ENCODE measurements at regions not wholly inside any gene's neighbourhood (a gene's known extent, or its start where the extent isn't known, plus 50 kb on each side); places are given as distances from the start of the nearest gene placed in this dataset.

DNA sequence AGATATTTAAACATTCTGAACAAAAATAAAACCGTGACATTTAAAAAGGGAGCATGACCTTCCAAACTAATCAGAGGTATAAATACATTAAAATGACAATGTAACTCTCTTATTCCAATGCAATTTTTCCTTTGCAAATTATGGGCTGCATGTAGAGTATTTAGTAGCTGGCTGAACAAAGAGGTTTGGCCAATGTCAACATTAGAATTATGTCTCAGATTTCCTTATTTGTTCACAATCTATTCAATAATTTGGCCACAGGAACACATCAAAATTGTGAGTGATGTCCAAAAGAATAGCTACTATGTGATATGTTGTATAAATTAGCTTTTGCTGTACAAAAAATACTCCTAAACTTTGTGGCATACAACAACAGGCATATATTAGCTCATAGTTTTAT is 580.0 kb upstream of the MARCKS start:
- H3K27me3 ChIP-seq (ENCODE audit: insufficient read depth, poor library complexity, severe bottlenecking) = no peaks in the 10 kb centered on the region
- TF ChIP-seq POLR2AphosphoS5 (IDR thresholded peaks at IDR 0.05; ENCODE audit: low read depth) (no peak), SPI1 (IDR thresholded peaks at IDR 0.05; ENCODE audit: borderline replicate concordance, low read depth) (no peak), GABPA (IDR thresholded peaks at IDR 0.05; ENCODE audit: low read depth) (no peak)
- TF ChIP-seq, protein P1, sequence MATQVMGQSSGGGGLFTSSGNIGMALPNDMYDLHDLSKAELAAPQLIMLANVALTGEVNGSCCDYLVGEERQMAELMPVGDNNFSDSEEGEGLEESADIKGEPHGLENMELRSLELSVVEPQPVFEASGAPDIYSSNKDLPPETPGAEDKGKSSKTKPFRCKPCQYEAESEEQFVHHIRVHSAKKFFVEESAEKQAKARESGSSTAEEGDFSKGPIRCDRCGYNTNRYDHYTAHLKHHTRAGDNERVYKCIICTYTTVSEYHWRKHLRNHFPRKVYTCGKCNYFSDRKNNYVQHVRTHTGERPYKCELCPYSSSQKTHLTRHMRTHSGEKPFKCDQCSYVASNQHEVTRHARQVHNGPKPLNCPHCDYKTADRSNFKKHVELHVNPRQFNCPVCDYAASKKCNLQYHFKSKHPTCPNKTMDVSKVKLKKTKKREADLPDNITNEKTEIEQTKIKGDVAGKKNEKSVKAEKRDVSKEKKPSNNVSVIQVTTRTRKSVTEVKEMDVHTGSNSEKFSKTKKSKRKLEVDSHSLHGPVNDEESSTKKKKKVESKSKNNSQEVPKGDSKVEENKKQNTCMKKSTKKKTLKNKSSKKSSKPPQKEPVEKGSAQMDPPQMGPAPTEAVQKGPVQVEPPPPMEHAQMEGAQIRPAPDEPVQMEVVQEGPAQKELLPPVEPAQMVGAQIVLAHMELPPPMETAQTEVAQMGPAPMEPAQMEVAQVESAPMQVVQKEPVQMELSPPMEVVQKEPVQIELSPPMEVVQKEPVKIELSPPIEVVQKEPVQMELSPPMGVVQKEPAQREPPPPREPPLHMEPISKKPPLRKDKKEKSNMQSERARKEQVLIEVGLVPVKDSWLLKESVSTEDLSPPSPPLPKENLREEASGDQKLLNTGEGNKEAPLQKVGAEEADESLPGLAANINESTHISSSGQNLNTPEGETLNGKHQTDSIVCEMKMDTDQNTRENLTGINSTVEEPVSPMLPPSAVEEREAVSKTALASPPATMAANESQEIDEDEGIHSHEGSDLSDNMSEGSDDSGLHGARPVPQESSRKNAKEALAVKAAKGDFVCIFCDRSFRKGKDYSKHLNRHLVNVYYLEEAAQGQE (IDR thresholded peaks at IDR 0.05; ENCODE audit: insufficient replicate concordance, low read depth) = no peak
- TF ChIP-seq, protein P2, sequence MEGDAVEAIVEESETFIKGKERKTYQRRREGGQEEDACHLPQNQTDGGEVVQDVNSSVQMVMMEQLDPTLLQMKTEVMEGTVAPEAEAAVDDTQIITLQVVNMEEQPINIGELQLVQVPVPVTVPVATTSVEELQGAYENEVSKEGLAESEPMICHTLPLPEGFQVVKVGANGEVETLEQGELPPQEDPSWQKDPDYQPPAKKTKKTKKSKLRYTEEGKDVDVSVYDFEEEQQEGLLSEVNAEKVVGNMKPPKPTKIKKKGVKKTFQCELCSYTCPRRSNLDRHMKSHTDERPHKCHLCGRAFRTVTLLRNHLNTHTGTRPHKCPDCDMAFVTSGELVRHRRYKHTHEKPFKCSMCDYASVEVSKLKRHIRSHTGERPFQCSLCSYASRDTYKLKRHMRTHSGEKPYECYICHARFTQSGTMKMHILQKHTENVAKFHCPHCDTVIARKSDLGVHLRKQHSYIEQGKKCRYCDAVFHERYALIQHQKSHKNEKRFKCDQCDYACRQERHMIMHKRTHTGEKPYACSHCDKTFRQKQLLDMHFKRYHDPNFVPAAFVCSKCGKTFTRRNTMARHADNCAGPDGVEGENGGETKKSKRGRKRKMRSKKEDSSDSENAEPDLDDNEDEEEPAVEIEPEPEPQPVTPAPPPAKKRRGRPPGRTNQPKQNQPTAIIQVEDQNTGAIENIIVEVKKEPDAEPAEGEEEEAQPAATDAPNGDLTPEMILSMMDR (IDR thresholded peaks at IDR 0.05; ENCODE audit: insufficient read depth, low read length) = no peak
- H3K27ac ChIP-seq (replicated peaks) = no peak overlapping the region
- no peak overlapping the region for H3K4me3 ChIP-seq (replicated peaks; ENCODE audit: insufficient read depth, low read length)
- no peak for DNase-seq (ENCODE audit: low read depth in 1 of 2, low spot score in 1 of 2)

DNA sequence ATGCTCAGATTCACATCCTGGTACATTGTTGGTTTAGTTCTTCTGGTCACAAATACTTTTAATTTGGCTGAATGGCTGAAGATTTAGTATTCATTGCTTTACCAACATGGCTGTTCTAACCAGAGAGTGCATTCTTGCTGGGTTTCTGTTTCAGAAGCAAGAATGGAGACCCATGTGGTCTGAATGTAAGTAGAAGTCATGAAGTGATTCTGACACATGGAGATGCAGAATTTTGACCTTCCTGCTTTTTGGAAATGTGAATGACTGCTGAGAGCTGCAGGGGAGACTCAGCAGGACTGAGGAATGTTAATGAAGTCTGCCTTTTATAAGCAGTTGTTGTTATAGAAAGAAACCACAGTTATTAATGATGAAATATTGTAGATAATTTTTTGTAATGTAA is 576.1 kb upstream of the MARCKS start:
- H3K27ac ChIP-seq (replicated peaks) = no peak overlapping the region
- DNase-seq (ENCODE audit: low read depth in 1 of 2, low spot score in 1 of 2) = no peak
- no peak overlapping the region for H3K4me3 ChIP-seq (replicated peaks; ENCODE audit: insufficient read depth, low read length)
- TF ChIP-seq, protein P1 (IDR thresholded peaks at IDR 0.05; ENCODE audit: insufficient replicate concordance, low read depth) = no peak
- TF ChIP-seq GABPA (IDR thresholded peaks at IDR 0.05; ENCODE audit: low read depth) (no peak), SPI1 (IDR thresholded peaks at IDR 0.05; ENCODE audit: borderline replicate concordance, low read depth) (no peak), POLR2AphosphoS5 (IDR thresholded peaks at IDR 0.05; ENCODE audit: low read depth) (no peak)
- TF ChIP-seq, protein P2 (IDR thresholded peaks at IDR 0.05; ENCODE audit: insufficient read depth, low read length) = no peak
- no peaks in the 10 kb centered on the region for H3K27me3 ChIP-seq (ENCODE audit: insufficient read depth, poor library complexity, severe bottlenecking)

DNA sequence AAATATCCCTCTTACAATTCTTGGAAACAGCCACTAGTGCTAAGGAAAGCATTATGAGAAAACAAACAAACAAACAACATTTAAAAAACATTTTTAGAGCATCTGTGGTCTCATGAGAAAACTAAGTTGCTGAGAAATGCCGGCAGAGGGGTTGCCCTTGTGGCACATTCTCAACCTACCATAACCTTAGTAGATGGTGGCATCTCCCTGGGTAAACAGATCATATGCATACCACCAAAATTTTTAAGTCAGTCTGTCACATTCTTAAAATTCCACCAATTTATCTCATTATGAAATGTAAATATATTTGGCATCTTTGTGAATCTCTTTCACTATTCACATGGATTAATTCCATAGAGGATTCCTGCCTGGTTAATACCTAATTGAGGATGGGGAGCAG is 575.7 kb upstream of the MARCKS start:
- Histone ChIP-seq H3K4me3 (replicated peaks; ENCODE audit: insufficient read depth, low read length) (no peak overlapping the region), H3K27me3 (ENCODE audit: insufficient read depth, poor library complexity, severe bottlenecking) (no peaks in the 10 kb centered on the region), H3K27ac (replicated peaks) (no peak overlapping the region)
- TF ChIP-seq, protein P2 (IDR thresholded peaks at IDR 0.05; ENCODE audit: insufficient read depth, low read length) = no peak
- TF ChIP-seq SPI1 (IDR thresholded peaks at IDR 0.05; ENCODE audit: borderline replicate concordance, low read depth) = no peak
- no peak for TF ChIP-seq GABPA (IDR thresholded peaks at IDR 0.05; ENCODE audit: low read depth)
- TF ChIP-seq, protein P1 (IDR thresholded peaks at IDR 0.05; ENCODE audit: insufficient replicate concordance, low read depth) = no peak
- TF ChIP-seq POLR2AphosphoS5 (IDR thresholded peaks at IDR 0.05; ENCODE audit: low read depth) = no peak
- no peak for DNase-seq (ENCODE audit: low read depth in 1 of 2, low spot score in 1 of 2)
